ENCODE measurements at regions not wholly inside any gene's neighbourhood (a gene's known extent, or its start where the extent isn't known, plus 50 kb on each side); places are given as distances from the start of the nearest gene placed in this dataset.
"Not testable (repeated sequence)": the region's sequence is repeated elsewhere in the genome, so short reads cannot be mapped to it uniquely, and the experiment has no call there.

GRCh38 chr5:155586808-155587207 is 573.3 kb downstream of the KIF4B start:
- TF ChIP-seq CTCF (IDR thresholded peaks at IDR 0.05 in 8 of 11, conservative IDR thresholded peaks at IDR 0.05 in 3 of 11); POLR2AphosphoS5 (IDR thresholded peaks at IDR 0.05); POLR2A (IDR thresholded peaks at IDR 0.05): not testable (repeated sequence)

Measured in spleen (tissue), 7 donors.